Type B pancreatic cell (in vitro differentiated cells): ENCODE measurements at regions not wholly inside any gene's neighbourhood (a gene's known extent, or its start where the extent isn't known, plus 50 kb on each side); places are given as distances from the start of the nearest gene placed in this dataset.
"Not testable (repeated sequence)": the region's sequence is repeated elsewhere in the genome, so short reads cannot be mapped to it uniquely, and the experiment has no call there.

ENCODE experiments used
- DNase-seq: peaks from one replicate; pipeline ENCODE4 v3.0.0; 2021; ENCODE audit warnings: mixed read lengths; ENCODE audit not compliant: unreplicated experiment; ENCODE audit errors: extremely low spot score
- H3K27ac Mint-ChIP-seq: 2 replicates; pipeline ENCODE4 v1.8.0; 2021; ENCODE audit warnings: mild to moderate bottlenecking, mixed read lengths
- H3K27me3 Mint-ChIP-seq: 2 replicates; pipeline ENCODE4 v1.8.0; 2021; ENCODE audit warnings: mixed read lengths
- H3K36me3 Mint-ChIP-seq: 2 replicates; pipeline ENCODE4 v1.8.0; 2021; ENCODE audit warnings: mixed read lengths
- H3K4me1 Mint-ChIP-seq: one replicate; pipeline ENCODE4 v1.8.0; 2021; ENCODE audit warnings: mixed read lengths; ENCODE audit not compliant: unreplicated experiment
- H3K4me3 Mint-ChIP-seq: 2 replicates; pipeline ENCODE4 v1.8.0; 2021; ENCODE audit warnings: mild to moderate bottlenecking, mixed read lengths
- H3K9me3 Mint-ChIP-seq: 2 replicates; pipeline ENCODE4 v1.8.0; 2021; ENCODE audit warnings: mixed read lengths
- CTCF ChIP-seq: fragments of 200-600 bp; sonication (generic); conservative IDR thresholded peaks from 2 replicates; pipeline ENCODE4 v1.5.0; 2021; ENCODE audit warnings: antibody characterized with exemption, mild to moderate bottlenecking

- H3K27me3 Mint-ChIP-seq: no peaks in the 10 kb centered on the region
Measured at GRCh38 chr4:173635395-173635794, 105.4 kb upstream of the HAND2 start.

GRCh38 chr4:173626277-173626676 is 96.2 kb upstream of the HAND2 start:
- Mint-ChIP-seq H3K9me3 (peaks cover 15% of the 10 kb centered on the region), H3K4me3 (no peak overlapping the region), H3K27me3 (no peaks in the 10 kb centered on the region), H3K36me3 (no peaks in the 10 kb centered on the region), H3K27ac (no peak overlapping the region), H3K4me1 (no peaks in the 10 kb centered on the region)
- no peak for TF ChIP-seq CTCF
- no peak for DNase-seq

More at GRCh38 chr4:173635395-173635794, 105.4 kb upstream of the HAND2 start:
- H3K36me3 Mint-ChIP-seq: no peaks in the 10 kb centered on the region
- H3K4me3 Mint-ChIP-seq: no peak overlapping the region
- DNase-seq: no peak
- no peaks in the 10 kb centered on the region for H3K9me3 Mint-ChIP-seq
- no peak for TF ChIP-seq CTCF
- no peaks in the 10 kb centered on the region for H3K4me1 Mint-ChIP-seq
- H3K27ac Mint-ChIP-seq: no peak overlapping the region

- not testable (repeated sequence) for H3K9me3 Mint-ChIP-seq
Measured at GRCh38 chr4:173618648-173619047, 88.6 kb upstream of the HAND2 start.

GRCh38 chr4:173609158-173609557 is 79.1 kb upstream of the HAND2 start:
- H3K9me3 Mint-ChIP-seq: no peaks in the 10 kb centered on the region
- DNase-seq: no peak
- H3K27ac Mint-ChIP-seq: no peak overlapping the region
- peak overlapping the region; percentile 72 for H3K4me3 Mint-ChIP-seq
- no peak for TF ChIP-seq CTCF
- no peaks in the 10 kb centered on the region for H3K27me3 Mint-ChIP-seq
- no peaks in the 10 kb centered on the region for H3K4me1 Mint-ChIP-seq
- no peaks in the 10 kb centered on the region for H3K36me3 Mint-ChIP-seq

More at GRCh38 chr4:173618648-173619047, 88.6 kb upstream of the HAND2 start:
- H3K4me3 Mint-ChIP-seq, DNase-seq, H3K27me3 Mint-ChIP-seq, H3K27ac Mint-ChIP-seq, H3K4me1 Mint-ChIP-seq, H3K36me3 Mint-ChIP-seq: not testable (repeated sequence)

GRCh38 chr4:173608632-173609031 is 78.6 kb upstream of the HAND2 start:
- H3K4me3 Mint-ChIP-seq: peak overlapping the region; percentile 72
- not testable (repeated sequence) for DNase-seq, H3K36me3 Mint-ChIP-seq, H3K27me3 Mint-ChIP-seq, H3K27ac Mint-ChIP-seq, H3K9me3 Mint-ChIP-seq, H3K4me1 Mint-ChIP-seq

GRCh38 chr4:173591760-173592159 is 61.7 kb upstream of the HAND2 start:
- H3K9me3 Mint-ChIP-seq: no peaks in the 10 kb centered on the region
- DNase-seq: no peak
- TF ChIP-seq CTCF: no peak
- no peak overlapping the region for H3K27ac Mint-ChIP-seq
- no peaks in the 10 kb centered on the region for H3K4me1 Mint-ChIP-seq
- no peak overlapping the region for H3K4me3 Mint-ChIP-seq
- H3K36me3 Mint-ChIP-seq: no peaks in the 10 kb centered on the region
- no peaks in the 10 kb centered on the region for H3K27me3 Mint-ChIP-seq

GRCh38 chr4:173590697-173591096 is 60.7 kb upstream of the HAND2 start:
- no peaks in the 10 kb centered on the region for H3K4me1 Mint-ChIP-seq
- DNase-seq: no peak
- no peak overlapping the region for H3K4me3 Mint-ChIP-seq
- no peak overlapping the region for H3K27ac Mint-ChIP-seq
- no peaks in the 10 kb centered on the region for H3K27me3 Mint-ChIP-seq
- no peaks in the 10 kb centered on the region for H3K36me3 Mint-ChIP-seq
- no peak for TF ChIP-seq CTCF
- no peaks in the 10 kb centered on the region for H3K9me3 Mint-ChIP-seq
